Keratinocyte (primary cell): ENCODE measurements at regions not wholly inside any gene's neighbourhood (a gene's known extent, or its start where the extent isn't known, plus 50 kb on each side); places are given as distances from the start of the nearest gene placed in this dataset.

Experiments
- DNase-seq: peaks from one replicate; pipeline ENCODE4 v3.0.0-alpha.2; 2011; ENCODE audit warnings: low read depth, missing footprints, low spot score
- FAIRE-seq: peaks from 2 replicates; lab custom pipeline; 2011; peaks lifted over from hg19 to GRCh38; lab: Jason Lieb, UNC
- H2AFZ ChIP-seq: 2 replicates; pipeline ENCODE4 v1.6.0; 2012; ENCODE audit warnings: low read length, control low read depth, inconsistent platforms; ENCODE audit not compliant: control insufficient read depth
- H3K27ac ChIP-seq: 2 replicates; pipeline ENCODE4 v1.5.1; 2011; ENCODE audit warnings: low read length; ENCODE audit not compliant: control insufficient read depth, insufficient read depth
- H3K27me3 ChIP-seq: 3 replicates; pipeline ENCODE4 v1.6.0; 2011; ENCODE audit warnings: low read length; ENCODE audit not compliant: control insufficient read depth, insufficient read depth; ENCODE audit errors: extremely low read depth
- H3K36me3 ChIP-seq, 2 experiments: 2 replicates in 1 of 2; 3 replicates in 1 of 2; pipeline ENCODE4 v1.5.1; 2011; ENCODE audit warnings: low read length in 2 of 2, mild to moderate bottlenecking in 1 of 2; ENCODE audit not compliant: control insufficient read depth in 2 of 2, insufficient read depth in 2 of 2; ENCODE audit errors: extremely low read depth in 1 of 2
- H3K4me1 ChIP-seq: 3 replicates; pipeline ENCODE4 v1.5.1; 2011; ENCODE audit warnings: low read length; ENCODE audit not compliant: control insufficient read depth, insufficient read depth; ENCODE audit errors: extremely low read depth
- H3K4me2 ChIP-seq: 3 replicates; pipeline ENCODE4 v1.6.0; 2011; ENCODE audit warnings: low read depth, low read length; ENCODE audit not compliant: control insufficient read depth, insufficient read depth; ENCODE audit errors: extremely low read depth
- H3K4me3 ChIP-seq, 3 experiments: fragments of 200-600 bp in 1 of 3; sonication (generic) in 1 of 3; 2 replicates in 2 of 3; 3 replicates in 1 of 3; pipeline ENCODE4 v1.5.1; 2011 to 2016; ENCODE audit warnings: low read length in 3 of 3, mild to moderate bottlenecking in 3 of 3, control low read depth in 2 of 3, inconsistent platforms in 1 of 3, low read depth in 1 of 3, mixed read lengths in 1 of 3, mixed run types in 1 of 3, moderate library complexity in 1 of 3; ENCODE audit not compliant: control insufficient read depth in 2 of 3, insufficient read depth in 2 of 3; ENCODE audit errors: extremely low read depth in 1 of 3
- H3K79me2 ChIP-seq: 2 replicates; pipeline ENCODE4 v1.6.0; 2012; ENCODE audit warnings: low read length; ENCODE audit not compliant: control insufficient read depth, insufficient read depth
- H3K9ac ChIP-seq: 3 replicates; pipeline ENCODE4 v1.6.0; 2011; ENCODE audit warnings: low read length; ENCODE audit not compliant: control insufficient read depth, insufficient read depth; ENCODE audit errors: extremely low read depth
- H3K9me1 ChIP-seq: 3 replicates; pipeline ENCODE4 v1.6.0; 2011; ENCODE audit warnings: low read length; ENCODE audit not compliant: control insufficient read depth, insufficient read depth; ENCODE audit errors: extremely low read depth
- H3K9me3 ChIP-seq: 2 replicates; pipeline ENCODE4 v1.5.1; 2012; ENCODE audit warnings: low read depth, low read length; ENCODE audit not compliant: control insufficient read depth
- H4K20me1 ChIP-seq: 3 replicates; pipeline ENCODE4 v1.6.0; 2011; ENCODE audit warnings: low read length; ENCODE audit not compliant: control insufficient read depth, insufficient read depth; ENCODE audit errors: extremely low read depth
- CTCF ChIP-seq, 3 experiments: IDR thresholded peaks in 1 of 3; conservative IDR thresholded peaks in 1 of 3; optimal IDR thresholded peaks in 1 of 3; 2 replicates in 2 of 3; 3 replicates in 1 of 3; pipeline versions ENCODE3 to v1.5.1; 2011; ENCODE audit warnings: low read length in 3 of 3, mild to moderate bottlenecking in 3 of 3, moderate library complexity in 2 of 3, control low read depth in 1 of 3, inconsistent platforms in 1 of 3; ENCODE audit not compliant: insufficient read depth in 2 of 3; ENCODE audit errors: extremely low read depth in 1 of 3
- EZH2 ChIP-seq: IDR thresholded peaks from one replicate; pipeline ENCODE4 v1.6.1; 2012; ENCODE audit warnings: inconsistent platforms, mild to moderate bottlenecking, low read length, moderate library complexity
- dilution Hi-C: fragments of 300-500 bp; cut with MboI; formaldehyde crosslinking; loops from one replicate; pipeline ENCODE4 v1.7.0; 2020; ENCODE audit warnings: low sequenced_read_pairs; ENCODE audit not compliant: extremely low pct_ligation_motif_present

- FAIRE-seq: no peak
Measured at GRCh38 chr4:23630110-23630509, 259.7 kb downstream of the PPARGC1A start.

GRCh38 chr4:23629421-23629820 lies 260.4 kb downstream of the PPARGC1A start:
- Histone ChIP-seq H3K27me3 (no peaks in the 10 kb centered on the region), H3K9me1 (no peaks in the 10 kb centered on the region), H3K4me3 (no peak overlapping the region), H3K4me1 (no peaks in the 10 kb centered on the region), H3K4me2 (no peak overlapping the region), H4K20me1 (no peaks in the 10 kb centered on the region), H2AFZ (no peak overlapping the region), H3K9me3 (no peaks in the 10 kb centered on the region), H3K27ac (no peak overlapping the region), H3K9ac (no peak overlapping the region), H3K79me2 (no peaks in the 10 kb centered on the region), H3K36me3 (no peaks in the 10 kb centered on the region)
- DNase-seq (no peak), FAIRE-seq (no peak)
- dilution Hi-C loops: no loop called here
- TF ChIP-seq CTCF (optimal IDR thresholded peaks at IDR 0.05 in 1 of 3, IDR thresholded peaks at IDR 0.05 in 1 of 3, conservative IDR thresholded peaks at IDR 0.05 in 1 of 3; ENCODE audit: extremely low read depth in 1 of 3, insufficient read depth in 2 of 3, low read length in 3 of 3) (no peak), EZH2 (no peak)

More at GRCh38 chr4:23630110-23630509, 259.7 kb downstream of the PPARGC1A start:
- Histone ChIP-seq H3K9me1 (no peaks in the 10 kb centered on the region), H3K36me3 (no peaks in the 10 kb centered on the region), H3K9me3 (no peaks in the 10 kb centered on the region), H3K27me3 (no peaks in the 10 kb centered on the region), H3K4me2 (no peak overlapping the region), H3K4me1 (no peaks in the 10 kb centered on the region), H3K79me2 (no peaks in the 10 kb centered on the region), H4K20me1 (no peaks in the 10 kb centered on the region), H2AFZ (no peak overlapping the region), H3K4me3 (no peak overlapping the region), H3K27ac (no peak overlapping the region), H3K9ac (no peak overlapping the region)
- dilution Hi-C loops: no loop called here
- DNase-seq: no peak
- no peak for TF ChIP-seq EZH2
- TF ChIP-seq CTCF (optimal IDR thresholded peaks at IDR 0.05 in 1 of 3, IDR thresholded peaks at IDR 0.05 in 1 of 3, conservative IDR thresholded peaks at IDR 0.05 in 1 of 3; ENCODE audit: extremely low read depth in 1 of 3, insufficient read depth in 2 of 3, low read length in 3 of 3): no peak
